Vagina (tissue), 2 donors: ENCODE measurements at regions not wholly inside any gene's neighbourhood (a gene's known extent, or its start where the extent isn't known, plus 50 kb on each side); places are given as distances from the start of the nearest gene placed in this dataset.

Source experiments
- DNase-seq, 2 donors: peaks; one replicate each; pipeline ENCODE4 v3.0.0-alpha.2; 2017; ENCODE audit errors: extremely low spot score in 2 of 2
- H3K27ac ChIP-seq: fragments of 200-600 bp; sonication (generic); one replicate; pipeline ENCODE4 v1.5.1; 2019
- H3K27me3 ChIP-seq: fragments of 200-600 bp; sonication (generic); one replicate; pipeline ENCODE4 v1.5.1; 2019
- H3K36me3 ChIP-seq, 2 donors: fragments of 200-600 bp; sonication (generic); one replicate each; pipeline ENCODE4 v1.5.1; 2017 to 2019
- H3K4me1 ChIP-seq: fragments of 200-600 bp; sonication (generic); one replicate; pipeline ENCODE4 v1.5.1; 2019
- H3K4me3 ChIP-seq, 2 donors: fragments of 200-600 bp; sonication (generic); 1 replicate in 1 of 2; 2 replicates in 1 of 2; pipeline ENCODE4 v1.5.1; 2016 to 2019
- H3K9me3 ChIP-seq: fragments of 200-600 bp; sonication (generic); one replicate; pipeline ENCODE4 v1.5.1; 2019
- CTCF ChIP-seq, 3 experiments: fragments of 450-650 bp in 2 of 3; fragments of 200-600 bp in 1 of 3; sonication (generic) in 1 of 3; IDR thresholded peaks; one replicate each; pipeline ENCODE4 v1.5.1; 2017 to 2019; ENCODE audit warnings: antibody characterized with exemption in 3 of 3, mild to moderate bottlenecking in 2 of 3, moderate library complexity in 2 of 3
- POLR2A ChIP-seq, 2 donors: fragments of 450-650 bp; IDR thresholded peaks; one replicate each; pipeline ENCODE4 v1.6.1; 2017; ENCODE audit warnings: antibody characterized with exemption in 2 of 2, mild to moderate bottlenecking in 2 of 2, moderate library complexity in 2 of 2
- POLR2AphosphoS5 ChIP-seq, 2 donors: sonication (generic); formaldehyde crosslinking; IDR thresholded peaks; one replicate each; pipeline ENCODE4 v1.9.0; 2017; ENCODE audit warnings: antibody characterized with exemption in 2 of 2, mild to moderate bottlenecking in 2 of 2, low read depth in 1 of 2; ENCODE audit not compliant: insufficient read depth in 1 of 2
- intact Hi-C: fragments of 100-400 bp; cut with DNase I; formaldehyde crosslinking; loops from one replicate; pipeline ENCODE4 v1.15.1; 2023

GRCh38 chr2:180449171-180449915 lies 442.2 kb upstream of the CWC22 start:
- Histone ChIP-seq H3K36me3 (no peaks in the 10 kb centered on the region), H3K4me1 (no peaks in the 10 kb centered on the region), H3K4me3 (no peak overlapping the region), H3K9me3 (no peaks in the 10 kb centered on the region), H3K27me3 (no peaks in the 10 kb centered on the region), H3K27ac (no peak overlapping the region)
- DNase-seq = no peak
- TF ChIP-seq CTCF (IDR thresholded peaks at IDR 0.05) (no peak), POLR2A (IDR thresholded peaks at IDR 0.05) (no peak), POLR2AphosphoS5 (IDR thresholded peaks at IDR 0.05; ENCODE audit: insufficient read depth in 1 of 2, low read depth in 1 of 2) (no peak)
- intact Hi-C loops = no loop called here

- Histone ChIP-seq H3K36me3 (no peaks in the 10 kb centered on the region), H3K27me3 (no peaks in the 10 kb centered on the region), H3K27ac (no peak overlapping the region), H3K4me1 (no peaks in the 10 kb centered on the region), H3K4me3 (no peak overlapping the region), H3K9me3 (no peaks in the 10 kb centered on the region)
- DNase-seq = no peak
- TF ChIP-seq CTCF (IDR thresholded peaks at IDR 0.05) (no peak), POLR2A (IDR thresholded peaks at IDR 0.05) (no peak), POLR2AphosphoS5 (IDR thresholded peaks at IDR 0.05; ENCODE audit: insufficient read depth in 1 of 2, low read depth in 1 of 2) (no peak)
- intact Hi-C loops = no loop called here
Measured at GRCh38 chr2:180446492-180446891, 439.4 kb upstream of the CWC22 start.

GRCh38 chr2:180443888-180444287 lies 436.8 kb upstream of the CWC22 start:
- Histone ChIP-seq H3K27me3 (no peaks in the 10 kb centered on the region), H3K27ac (no peak overlapping the region), H3K4me1 (no peaks in the 10 kb centered on the region), H3K36me3 (no peaks in the 10 kb centered on the region), H3K9me3 (no peaks in the 10 kb centered on the region), H3K4me3 (no peak overlapping the region)
- DNase-seq = no peak
- TF ChIP-seq POLR2AphosphoS5 (IDR thresholded peaks at IDR 0.05; ENCODE audit: insufficient read depth in 1 of 2, low read depth in 1 of 2) = no peak
- TF ChIP-seq CTCF (IDR thresholded peaks at IDR 0.05) = no peak
- TF ChIP-seq POLR2A (IDR thresholded peaks at IDR 0.05) = no peak
- intact Hi-C loops = no loop called here

GRCh38 chr2:180442860-180443644 lies 436.0 kb upstream of the CWC22 start:
- Histone ChIP-seq H3K4me3 (no peak overlapping the region), H3K27ac (no peak overlapping the region), H3K27me3 (no peaks in the 10 kb centered on the region), H3K9me3 (no peaks in the 10 kb centered on the region), H3K4me1 (no peaks in the 10 kb centered on the region), H3K36me3 (no peaks in the 10 kb centered on the region)
- intact Hi-C loops = no loop called here
- no peak for DNase-seq
- TF ChIP-seq POLR2A (IDR thresholded peaks at IDR 0.05) (no peak), POLR2AphosphoS5 (IDR thresholded peaks at IDR 0.05; ENCODE audit: insufficient read depth in 1 of 2, low read depth in 1 of 2) (no peak), CTCF (IDR thresholded peaks at IDR 0.05) (no peak)

- no peak overlapping the region for H3K27ac ChIP-seq
- no peaks in the 10 kb centered on the region for H3K36me3 ChIP-seq
- H3K4me3 ChIP-seq = no peak overlapping the region
- no peaks in the 10 kb centered on the region for H3K4me1 ChIP-seq
- TF ChIP-seq POLR2AphosphoS5 (IDR thresholded peaks at IDR 0.05; ENCODE audit: insufficient read depth in 1 of 2, low read depth in 1 of 2) (no peak), POLR2A (IDR thresholded peaks at IDR 0.05) (no peak), CTCF (IDR thresholded peaks at IDR 0.05) (no peak)
- no peaks in the 10 kb centered on the region for H3K9me3 ChIP-seq
- H3K27me3 ChIP-seq = no peaks in the 10 kb centered on the region
- intact Hi-C loops = no loop called here
- no peak for DNase-seq
Measured at GRCh38 chr2:180419212-180419611, 412.1 kb upstream of the CWC22 start.
